Natural killer cell treated with Interleukin-12 subunit alpha and Interleukin-12 subunit beta and Interleukin-15 and Interleukin-18, amount 100 ng/mL, for 72 hours (primary cell): ENCODE measurements at regions not wholly inside any gene's neighbourhood (a gene's known extent, or its start where the extent isn't known, plus 50 kb on each side); places are given as distances from the start of the nearest gene placed in this dataset.

ENCODE experiments used
- ATAC-seq, 2 donors: fragments of 150-1000 bp; cut with Tn5 transposase in 1 of 2; sonication (Bioruptor Pico), chemical (Tn5 transposase) in 1 of 2; 2 replicates each; pipeline ENCODE4 v1.10.0; 2021
- DNase-seq: peaks from one replicate; pipeline ENCODE4 v3.0.0; 2022; ENCODE audit warnings: low spot score
- H3K27ac Mint-ChIP-seq, 2 donors: 1 replicate in 1 of 2; 2 replicates in 1 of 2; pipeline ENCODE4 v1.8.0; 2022; ENCODE audit warnings: mixed read lengths in 2 of 2, mild to moderate bottlenecking in 1 of 2, moderate library complexity in 1 of 2
- H3K27me3 Mint-ChIP-seq, 2 donors: 1 replicate in 1 of 2; 2 replicates in 1 of 2; pipeline ENCODE4 v1.8.0; 2022; ENCODE audit warnings: mixed read lengths in 2 of 2
- H3K36me3 Mint-ChIP-seq: one replicate; pipeline ENCODE4 v1.8.0; 2022; ENCODE audit warnings: mixed read lengths
- H3K4me1 Mint-ChIP-seq, 2 donors: 1 replicate in 1 of 2; 2 replicates in 1 of 2; pipeline ENCODE4 v1.8.0; 2022; ENCODE audit warnings: low read depth in 2 of 2, mixed read lengths in 2 of 2, mild to moderate bottlenecking in 1 of 2
- H3K4me3 Mint-ChIP-seq: one replicate; pipeline ENCODE4 v1.8.0; 2022; ENCODE audit warnings: mixed read lengths
- H3K9me3 Mint-ChIP-seq: 2 replicates; pipeline ENCODE4 v1.8.0; 2022; ENCODE audit warnings: mixed read lengths

- Mint-ChIP-seq H3K4me3 (no peak overlapping the region), H3K4me1 (no peaks in the 10 kb centered on the region), H3K9me3 (peaks cover 3% of the 10 kb centered on the region), H3K36me3 (no peaks in the 10 kb centered on the region), H3K27me3 (no peaks in the 10 kb centered on the region), H3K27ac (no peak overlapping the region)
- ATAC-seq (no peak), DNase-seq (no peak)
These were observed 157.4 kb downstream of the SHOX2 start for GRCh38 chr3:157948605-157949383.

DNA sequence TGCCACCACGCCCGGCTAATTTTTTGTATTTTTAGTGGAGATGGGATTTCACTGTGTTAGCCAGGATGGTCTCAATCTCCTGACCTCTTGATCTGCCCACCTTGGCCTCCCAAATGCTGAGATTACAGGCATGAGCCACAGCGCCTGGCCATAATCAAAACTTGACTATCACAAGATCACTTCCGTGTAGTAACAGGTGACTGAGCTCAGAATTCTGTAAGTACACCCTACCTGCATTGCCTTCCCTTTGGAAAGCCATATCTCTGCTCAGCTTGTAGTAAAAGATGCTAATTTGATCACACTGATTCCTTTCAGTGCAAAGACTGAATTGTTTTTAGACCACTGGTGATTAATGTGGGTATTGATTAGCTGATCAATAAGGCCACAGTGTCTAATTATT is 167.1 kb downstream of the SHOX2 start:
- H3K4me1 Mint-ChIP-seq = no peaks in the 10 kb centered on the region
- no peak overlapping the region for H3K27ac Mint-ChIP-seq
- ATAC-seq (no peak), DNase-seq (no peak)
- H3K36me3 Mint-ChIP-seq = no peaks in the 10 kb centered on the region
- H3K9me3 Mint-ChIP-seq = peaks cover 7% of the 10 kb centered on the region
- no peaks in the 10 kb centered on the region for H3K27me3 Mint-ChIP-seq
- no peak overlapping the region for H3K4me3 Mint-ChIP-seq

DNA sequence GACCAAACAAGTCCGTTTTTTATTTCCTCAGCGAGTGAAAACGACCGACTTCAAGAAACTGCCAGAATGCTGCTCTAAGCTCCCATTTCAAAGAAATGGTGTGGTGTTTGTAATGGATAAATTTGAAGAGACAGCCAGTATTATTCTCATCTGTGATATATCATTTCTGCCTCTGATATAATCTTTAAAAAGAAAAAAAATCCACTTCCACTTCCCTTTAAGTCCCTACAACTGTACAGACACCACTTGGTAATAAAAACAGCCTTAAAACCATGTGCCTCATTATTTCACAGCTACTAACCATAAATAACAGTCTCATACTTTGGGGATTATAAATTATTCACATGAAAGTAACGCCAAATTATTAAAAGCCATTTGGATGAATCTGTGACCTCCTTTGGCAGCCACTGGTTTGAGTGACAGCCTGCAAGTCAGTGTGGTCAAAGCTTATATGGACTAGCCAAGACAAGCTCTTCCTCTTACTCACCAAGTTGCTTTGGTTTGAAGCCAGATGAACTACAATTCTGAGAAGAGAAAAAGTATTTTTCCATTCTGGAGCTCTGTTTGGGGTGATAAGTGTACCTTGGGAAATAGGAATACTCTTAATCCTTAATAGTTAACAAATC is 168.0 kb downstream of the SHOX2 start:
- no peaks in the 10 kb centered on the region for H3K27me3 Mint-ChIP-seq
- no peaks in the 10 kb centered on the region for H3K36me3 Mint-ChIP-seq
- H3K4me1 Mint-ChIP-seq = no peaks in the 10 kb centered on the region
- no peak for ATAC-seq
- H3K9me3 Mint-ChIP-seq = peaks cover 7% of the 10 kb centered on the region
- DNase-seq = no peak
- no peak overlapping the region for H3K4me3 Mint-ChIP-seq
- no peak overlapping the region for H3K27ac Mint-ChIP-seq

GRCh38 chr3:157931517-157931916 is 174.7 kb downstream of the SHOX2 start:
- Mint-ChIP-seq H3K27ac (no peak overlapping the region), H3K4me3 (no peak overlapping the region), H3K9me3 (peaks cover 4% of the 10 kb centered on the region), H3K4me1 (no peaks in the 10 kb centered on the region), H3K27me3 (no peaks in the 10 kb centered on the region), H3K36me3 (no peaks in the 10 kb centered on the region)
- DNase-seq = no peak
- no peak for ATAC-seq

GRCh38 chr3:157930000-157930780 is 176.0 kb downstream of the SHOX2 start:
- no peak overlapping the region for H3K27ac Mint-ChIP-seq
- H3K4me1 Mint-ChIP-seq = no peaks in the 10 kb centered on the region
- H3K4me3 Mint-ChIP-seq = no peak overlapping the region
- ATAC-seq (no peak), DNase-seq (no peak)
- no peaks in the 10 kb centered on the region for H3K36me3 Mint-ChIP-seq
- H3K9me3 Mint-ChIP-seq = peaks cover 4% of the 10 kb centered on the region
- H3K27me3 Mint-ChIP-seq = no peaks in the 10 kb centered on the region

- Mint-ChIP-seq H3K27me3 (no peaks in the 10 kb centered on the region), H3K4me1 (no peaks in the 10 kb centered on the region), H3K27ac (no peak overlapping the region), H3K9me3 (peaks cover 12% of the 10 kb centered on the region), H3K4me3 (no peak overlapping the region), H3K36me3 (no peaks in the 10 kb centered on the region)
- DNase-seq (no peak), ATAC-seq (no peak)
These were observed 179.4 kb downstream of the SHOX2 start for GRCh38 chr3:157926822-157927221.

GRCh38 chr3:157922614-157923013 is 183.6 kb downstream of the SHOX2 start:
- Mint-ChIP-seq H3K36me3 (no peaks in the 10 kb centered on the region), H3K4me1 (no peaks in the 10 kb centered on the region), H3K4me3 (no peak overlapping the region), H3K27me3 (no peaks in the 10 kb centered on the region), H3K9me3 (peaks cover 12% of the 10 kb centered on the region), H3K27ac (no peak overlapping the region)
- DNase-seq (no peak), ATAC-seq (no peak)

DNA sequence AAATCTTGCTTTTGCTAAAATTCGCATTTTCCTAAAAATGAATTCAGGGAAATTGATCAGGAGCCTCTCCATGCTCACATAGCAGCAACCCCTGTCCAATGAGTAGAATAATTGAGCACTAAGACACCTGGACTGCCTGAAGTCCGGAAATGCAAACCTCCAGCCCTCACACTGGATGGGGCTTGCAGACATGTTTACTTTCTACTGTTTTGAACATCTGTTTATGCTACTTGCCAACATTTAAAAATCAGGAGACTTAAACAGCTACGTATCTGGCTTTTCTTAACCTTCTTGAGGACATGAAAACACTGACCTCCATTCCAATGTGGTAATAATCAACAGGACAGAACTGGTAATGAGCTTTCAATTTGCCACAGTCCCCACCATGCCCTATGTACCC is 184.4 kb downstream of the SHOX2 start:
- H3K4me1 Mint-ChIP-seq = no peaks in the 10 kb centered on the region
- H3K27ac Mint-ChIP-seq = no peak overlapping the region
- ATAC-seq (no peak), DNase-seq (no peak)
- no peaks in the 10 kb centered on the region for H3K36me3 Mint-ChIP-seq
- H3K4me3 Mint-ChIP-seq = no peak overlapping the region
- peaks cover 12% of the 10 kb centered on the region for H3K9me3 Mint-ChIP-seq
- peaks cover 0 to 5% of the 10 kb centered on the region in 2 donors for H3K27me3 Mint-ChIP-seq

GRCh38 chr3:157920822-157921700 is 185.2 kb downstream of the SHOX2 start:
- no peak overlapping the region for H3K4me3 Mint-ChIP-seq
- no peak for DNase-seq
- H3K36me3 Mint-ChIP-seq = no peaks in the 10 kb centered on the region
- H3K27me3 Mint-ChIP-seq = peaks cover 0 to 5% of the 10 kb centered on the region in 2 donors
- peaks cover 12% of the 10 kb centered on the region for H3K9me3 Mint-ChIP-seq
- no peaks in the 10 kb centered on the region for H3K4me1 Mint-ChIP-seq
- H3K27ac Mint-ChIP-seq = no peak overlapping the region
- no peak for ATAC-seq

GRCh38 chr3:157919319-157919887 is 186.8 kb downstream of the SHOX2 start:
- no peak for ATAC-seq
- H3K9me3 Mint-ChIP-seq = peaks cover under 1% of the 10 kb centered on the region
- peaks cover 0 to 5% of the 10 kb centered on the region in 2 donors for H3K27me3 Mint-ChIP-seq
- no peak overlapping the region for H3K4me3 Mint-ChIP-seq
- DNase-seq = no peak
- H3K4me1 Mint-ChIP-seq = no peaks in the 10 kb centered on the region
- no peak overlapping the region for H3K27ac Mint-ChIP-seq
- H3K36me3 Mint-ChIP-seq = no peaks in the 10 kb centered on the region

- Mint-ChIP-seq H3K36me3 (no peaks in the 10 kb centered on the region), H3K27ac (no peak overlapping the region)
These were observed 187.8 kb downstream of the SHOX2 start for GRCh38 chr3:157918402-157918801.

DNA sequence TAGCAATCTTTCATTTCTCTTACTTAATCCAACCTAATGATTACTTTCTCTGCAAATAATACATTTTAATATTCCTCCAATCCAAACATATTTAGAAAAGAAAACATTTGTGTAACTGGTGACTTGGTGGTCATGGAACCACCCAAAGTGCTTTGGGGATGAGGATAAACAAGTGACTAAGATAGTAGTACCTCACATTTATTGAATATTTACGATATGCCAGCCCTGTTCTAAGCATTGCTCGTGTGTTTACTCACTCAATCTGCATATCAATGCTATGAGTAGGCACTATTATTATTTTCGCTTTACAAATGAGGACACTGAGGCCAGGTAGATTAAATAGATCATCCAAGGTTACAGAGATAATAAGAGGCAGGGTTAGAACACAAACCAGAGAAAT is 189.5 kb downstream of the SHOX2 start:
- ATAC-seq (no peak), DNase-seq (no peak)
- peaks cover 0 to 5% of the 10 kb centered on the region in 2 donors for H3K27me3 Mint-ChIP-seq
- no peak overlapping the region for H3K27ac Mint-ChIP-seq
- H3K4me1 Mint-ChIP-seq = no peaks in the 10 kb centered on the region
- no peaks in the 10 kb centered on the region for H3K36me3 Mint-ChIP-seq
- peaks cover 3% of the 10 kb centered on the region for H3K9me3 Mint-ChIP-seq
- no peak overlapping the region for H3K4me3 Mint-ChIP-seq

More at GRCh38 chr3:157918402-157918801, 187.8 kb downstream of the SHOX2 start:
- no peak for DNase-seq
- Mint-ChIP-seq H3K9me3 (no peaks in the 10 kb centered on the region), H3K4me1 (no peaks in the 10 kb centered on the region), H3K4me3 (no peak overlapping the region), H3K27me3 (peaks cover 0 to 5% of the 10 kb centered on the region in 2 donors)
- no peak for ATAC-seq

- no peak for DNase-seq
- ATAC-seq = no peak
- Mint-ChIP-seq H3K9me3 (peaks cover 3% of the 10 kb centered on the region), H3K4me3 (no peak overlapping the region), H3K4me1 (no peaks in the 10 kb centered on the region), H3K36me3 (no peaks in the 10 kb centered on the region), H3K27me3 (peaks cover 0 to 5% of the 10 kb centered on the region in 2 donors), H3K27ac (no peak overlapping the region)
These were observed 191.3 kb downstream of the SHOX2 start for GRCh38 chr3:157914882-157915281.
